ENCODE measurements at regions not wholly inside any gene's neighbourhood (a gene's known extent, or its start where the extent isn't known, plus 50 kb on each side); places are given as distances from the start of the nearest gene placed in this dataset.

GRCh38 chr7:79666472-79666871, 213.0 kb upstream of the MAGI2 start:
- TF ChIP-seq CTCF (IDR thresholded peaks at IDR 0.05): no peak
- TF ChIP-seq EZH2 (IDR thresholded peaks at IDR 0.05; ENCODE audit: borderline replicate concordance, insufficient read depth, low read depth, low read length, poor library complexity, severe bottlenecking): no peak

Data from B cell (primary cell).